ENCODE measurements at regions not wholly inside any gene's neighbourhood (a gene's known extent, or its start where the extent isn't known, plus 50 kb on each side); places are given as distances from the start of the nearest gene placed in this dataset.

DNA sequence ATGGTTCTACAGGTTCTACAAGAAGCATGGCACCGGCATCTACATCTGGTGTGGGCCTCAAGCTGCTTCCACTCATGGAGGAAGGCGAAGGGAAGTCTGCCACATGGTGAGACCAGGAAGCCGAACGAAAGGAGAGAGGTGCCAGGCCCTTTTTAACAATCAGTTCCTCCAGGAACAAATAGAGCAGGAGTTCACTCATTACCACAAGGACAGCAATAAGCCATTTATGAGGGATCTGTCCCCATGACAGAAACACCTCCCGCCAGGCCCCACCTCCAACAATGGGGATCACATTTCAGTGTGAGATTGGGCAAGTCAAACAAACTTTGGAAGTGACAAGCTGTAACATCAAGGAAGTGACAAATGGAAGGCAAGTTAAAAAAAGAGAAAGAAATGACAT is 95.5 kb upstream of the PTPN3 start:
- H3K79me2 ChIP-seq (ENCODE audit: control insufficient read depth, insufficient read depth, low read length), result no peaks in the 10 kb centered on the region
- H3K36me3 ChIP-seq (ENCODE audit: control insufficient read depth, insufficient read depth, low read length), result no peaks in the 10 kb centered on the region
- no peak overlapping the region for H3K4me3 ChIP-seq (replicated peaks in 1 of 4; ENCODE audit: control extremely low read depth in 1 of 4, insufficient read depth in 1 of 4, low read depth in 3 of 4, low read length in 4 of 4)
- H3K9me3 ChIP-seq (ENCODE audit: control insufficient read depth, insufficient read depth, low read depth, low read length), result no peaks in the 10 kb centered on the region
- H3K27me3 ChIP-seq (ENCODE audit: control insufficient read depth, insufficient read depth, low read length), result no peaks in the 10 kb centered on the region
- TF ChIP-seq EZH2 (IDR thresholded peaks at IDR 0.05; ENCODE audit: low read length, missing control alignments), result no peak
- TF ChIP-seq, protein P1, sequence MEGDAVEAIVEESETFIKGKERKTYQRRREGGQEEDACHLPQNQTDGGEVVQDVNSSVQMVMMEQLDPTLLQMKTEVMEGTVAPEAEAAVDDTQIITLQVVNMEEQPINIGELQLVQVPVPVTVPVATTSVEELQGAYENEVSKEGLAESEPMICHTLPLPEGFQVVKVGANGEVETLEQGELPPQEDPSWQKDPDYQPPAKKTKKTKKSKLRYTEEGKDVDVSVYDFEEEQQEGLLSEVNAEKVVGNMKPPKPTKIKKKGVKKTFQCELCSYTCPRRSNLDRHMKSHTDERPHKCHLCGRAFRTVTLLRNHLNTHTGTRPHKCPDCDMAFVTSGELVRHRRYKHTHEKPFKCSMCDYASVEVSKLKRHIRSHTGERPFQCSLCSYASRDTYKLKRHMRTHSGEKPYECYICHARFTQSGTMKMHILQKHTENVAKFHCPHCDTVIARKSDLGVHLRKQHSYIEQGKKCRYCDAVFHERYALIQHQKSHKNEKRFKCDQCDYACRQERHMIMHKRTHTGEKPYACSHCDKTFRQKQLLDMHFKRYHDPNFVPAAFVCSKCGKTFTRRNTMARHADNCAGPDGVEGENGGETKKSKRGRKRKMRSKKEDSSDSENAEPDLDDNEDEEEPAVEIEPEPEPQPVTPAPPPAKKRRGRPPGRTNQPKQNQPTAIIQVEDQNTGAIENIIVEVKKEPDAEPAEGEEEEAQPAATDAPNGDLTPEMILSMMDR (conservative IDR thresholded peaks at IDR 0.05 in 1 of 2, IDR thresholded peaks at IDR 0.05 in 1 of 2; ENCODE audit: low read depth in 1 of 2, low read length in 2 of 2), result no peak
- no peak for DNase-seq (ENCODE audit: low read depth in 2 of 2)
- no peak overlapping the region for H3K9ac ChIP-seq (ENCODE audit: insufficient read depth, low read length)
- H2AFZ ChIP-seq (ENCODE audit: low read length), result no peak overlapping the region
- no peaks in the 10 kb centered on the region for H4K20me1 ChIP-seq (ENCODE audit: control insufficient read depth, extremely low read depth, insufficient read depth, low read length)
- no peaks in the 10 kb centered on the region for H3K4me1 ChIP-seq (ENCODE audit: control insufficient read depth, extremely low read depth, insufficient read depth, low read length)
- no peak overlapping the region for H3K27ac ChIP-seq (ENCODE audit: insufficient read depth, low read length)
- no peak overlapping the region for H3K4me2 ChIP-seq (ENCODE audit: extremely low read depth, insufficient read depth, low read length)

DNA sequence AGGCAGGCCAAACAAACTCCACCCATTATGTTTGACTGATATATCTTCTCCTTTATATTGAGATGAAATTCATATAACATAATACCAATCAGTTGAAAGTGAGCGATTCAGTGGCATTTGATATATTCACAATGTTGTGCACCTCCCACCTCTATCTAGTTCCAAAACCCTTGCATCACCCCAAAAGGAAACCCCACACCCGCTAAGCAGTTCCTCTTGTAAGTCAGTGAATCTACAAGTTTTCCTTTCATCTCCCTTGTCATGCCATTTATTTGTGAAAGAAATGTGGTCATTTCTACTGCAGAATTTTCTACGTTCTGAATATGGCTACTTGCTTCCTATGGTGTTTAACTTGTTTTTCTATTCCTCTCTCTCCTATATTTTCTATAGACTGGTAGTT is 99.4 kb upstream of the PTPN3 start:
- H3K9ac ChIP-seq (ENCODE audit: insufficient read depth, low read length), result no peak overlapping the region
- H3K4me3 ChIP-seq (replicated peaks in 1 of 4; ENCODE audit: control extremely low read depth in 1 of 4, insufficient read depth in 1 of 4, low read depth in 3 of 4, low read length in 4 of 4), result no peak overlapping the region

DNA sequence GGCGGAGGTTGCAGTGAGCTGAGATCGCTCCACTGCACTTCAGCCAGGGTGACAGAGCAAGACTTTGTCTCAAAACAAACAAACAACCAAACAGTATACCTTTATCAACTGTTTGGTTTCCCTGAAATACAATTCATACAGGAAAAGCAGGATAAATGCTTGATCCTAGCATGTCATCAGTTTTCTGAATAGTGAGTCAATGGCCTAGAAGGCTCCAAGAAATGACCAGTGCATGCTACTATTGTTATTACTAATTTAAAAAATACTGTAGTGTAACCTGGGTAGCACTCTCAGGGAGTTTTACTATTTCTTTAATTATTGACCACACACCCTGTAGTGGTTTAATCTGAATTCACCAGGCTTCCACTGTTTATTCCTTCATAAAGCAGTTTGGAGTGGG is 101.0 kb upstream of the PTPN3 start:
- H4K20me1 ChIP-seq (ENCODE audit: control insufficient read depth, extremely low read depth, insufficient read depth, low read length), result no peaks in the 10 kb centered on the region
- H3K4me3 ChIP-seq (replicated peaks in 1 of 4; ENCODE audit: control extremely low read depth in 1 of 4, insufficient read depth in 1 of 4, low read depth in 3 of 4, low read length in 4 of 4), result no peak overlapping the region
- H3K9ac ChIP-seq (ENCODE audit: insufficient read depth, low read length), result no peak overlapping the region
- no peaks in the 10 kb centered on the region for H3K27me3 ChIP-seq (ENCODE audit: control insufficient read depth, insufficient read depth, low read length)
- H3K79me2 ChIP-seq (ENCODE audit: control insufficient read depth, insufficient read depth, low read length), result no peaks in the 10 kb centered on the region
- H3K27ac ChIP-seq (ENCODE audit: insufficient read depth, low read length), result no peak overlapping the region
- H3K4me1 ChIP-seq (ENCODE audit: control insufficient read depth, extremely low read depth, insufficient read depth, low read length), result no peaks in the 10 kb centered on the region
- DNase-seq (ENCODE audit: low read depth in 2 of 2), result peak in 1 of 2 donors; percentile 33
- TF ChIP-seq, protein P1 (conservative IDR thresholded peaks at IDR 0.05 in 1 of 2, IDR thresholded peaks at IDR 0.05 in 1 of 2; ENCODE audit: low read depth in 1 of 2, low read length in 2 of 2), result no peak
- no peak for TF ChIP-seq EZH2 (IDR thresholded peaks at IDR 0.05; ENCODE audit: low read length, missing control alignments)
- H2AFZ ChIP-seq (ENCODE audit: low read length), result no peak overlapping the region
- no peaks in the 10 kb centered on the region for H3K9me3 ChIP-seq (ENCODE audit: control insufficient read depth, insufficient read depth, low read depth, low read length)
- H3K4me2 ChIP-seq (ENCODE audit: extremely low read depth, insufficient read depth, low read length), result no peak overlapping the region
- no peaks in the 10 kb centered on the region for H3K36me3 ChIP-seq (ENCODE audit: control insufficient read depth, insufficient read depth, low read length)

More for the DNA sequence above, 99.4 kb upstream of the PTPN3 start:
- DNase-seq (ENCODE audit: low read depth in 2 of 2), result no peak
- no peak overlapping the region for H3K27ac ChIP-seq (ENCODE audit: insufficient read depth, low read length)
- H3K9me3 ChIP-seq (ENCODE audit: control insufficient read depth, insufficient read depth, low read depth, low read length), result no peaks in the 10 kb centered on the region
- no peak overlapping the region for H2AFZ ChIP-seq (ENCODE audit: low read length)
- no peaks in the 10 kb centered on the region for H3K4me1 ChIP-seq (ENCODE audit: control insufficient read depth, extremely low read depth, insufficient read depth, low read length)
- H3K27me3 ChIP-seq (ENCODE audit: control insufficient read depth, insufficient read depth, low read length), result no peaks in the 10 kb centered on the region
- no peaks in the 10 kb centered on the region for H3K79me2 ChIP-seq (ENCODE audit: control insufficient read depth, insufficient read depth, low read length)
- TF ChIP-seq EZH2 (IDR thresholded peaks at IDR 0.05; ENCODE audit: low read length, missing control alignments), result no peak
- TF ChIP-seq, protein P1 (conservative IDR thresholded peaks at IDR 0.05 in 1 of 2, IDR thresholded peaks at IDR 0.05 in 1 of 2; ENCODE audit: low read depth in 1 of 2, low read length in 2 of 2), result no peak
- no peaks in the 10 kb centered on the region for H4K20me1 ChIP-seq (ENCODE audit: control insufficient read depth, extremely low read depth, insufficient read depth, low read length)
- H3K36me3 ChIP-seq (ENCODE audit: control insufficient read depth, insufficient read depth, low read length), result no peaks in the 10 kb centered on the region
- no peak overlapping the region for H3K4me2 ChIP-seq (ENCODE audit: extremely low read depth, insufficient read depth, low read length)
